Endodermal cell (in vitro differentiated cells): ENCODE measurements at regions not wholly inside any gene's neighbourhood (a gene's known extent, or its start where the extent isn't known, plus 50 kb on each side); places are given as distances from the start of the nearest gene placed in this dataset.

Experiments
- DNase-seq: peaks from one replicate; pipeline ENCODE4 v3.0.0-alpha.2; 2017
- H3K27ac ChIP-seq: 2 replicates; pipeline ENCODE4 v1.5.1; 2013; ENCODE audit warnings: mild to moderate bottlenecking, low read depth, low read length, moderate library complexity
- H3K27me3 ChIP-seq: 2 replicates; pipeline ENCODE4 v1.6.1; 2013; ENCODE audit warnings: mild to moderate bottlenecking, low read length, moderate library complexity; ENCODE audit not compliant: insufficient read depth, control insufficient read depth, poor library complexity, severe bottlenecking
- H3K36me3 ChIP-seq: 2 replicates; pipeline ENCODE4 v1.7.0; 2013; ENCODE audit warnings: mild to moderate bottlenecking, low read length, moderate library complexity; ENCODE audit not compliant: control insufficient read depth, insufficient read depth
- H3K4me1 ChIP-seq: one replicate; pipeline ENCODE4 v1.7.0; 2013; ENCODE audit warnings: low read length; ENCODE audit not compliant: control insufficient read depth, insufficient read depth
- H3K4me3 ChIP-seq: 2 replicates; pipeline ENCODE4 v1.5.1; 2013; ENCODE audit warnings: mild to moderate bottlenecking, low read length, moderate library complexity
- H3K9ac ChIP-seq: 2 replicates; pipeline ENCODE4 v1.6.1; 2013; ENCODE audit warnings: mild to moderate bottlenecking, low read length, moderate library complexity; ENCODE audit not compliant: poor library complexity, severe bottlenecking; ENCODE audit errors: extremely low read depth
- H3K9me3 ChIP-seq: 2 replicates; pipeline ENCODE4 v1.6.1; 2013; ENCODE audit warnings: mild to moderate bottlenecking, low read length, moderate library complexity; ENCODE audit not compliant: control insufficient read depth
- H3K27ac Mint-ChIP-seq: 2 replicates; pipeline ENCODE4 v1.8.0; 2020; ENCODE audit warnings: mixed read lengths
- H3K27me3 Mint-ChIP-seq: 2 replicates; pipeline ENCODE4 v1.8.0; 2021; ENCODE audit warnings: mild to moderate bottlenecking, mixed read lengths; ENCODE audit not compliant: insufficient read depth
- H3K36me3 Mint-ChIP-seq: 2 replicates; pipeline ENCODE4 v1.8.0; 2020; ENCODE audit warnings: low read depth, mixed read lengths
- H3K4me1 Mint-ChIP-seq: 2 replicates; pipeline ENCODE4 v1.8.0; 2020; ENCODE audit warnings: mixed read lengths
- H3K4me3 Mint-ChIP-seq: 2 replicates; pipeline ENCODE4 v1.8.0; 2020; ENCODE audit warnings: mild to moderate bottlenecking, moderate library complexity, mixed read lengths
- H3K9me3 Mint-ChIP-seq: 2 replicates; pipeline ENCODE4 v1.8.0; 2020; ENCODE audit warnings: mild to moderate bottlenecking, mixed read lengths
- CTCF ChIP-seq: fragments of 200-600 bp; sonication (generic); conservative IDR thresholded peaks from 2 replicates; pipeline ENCODE4 v1.5.0; 2021; ENCODE audit warnings: antibody characterized with exemption, mild to moderate bottlenecking
- WGBS, 2 experiments: methylation state at CpG; one replicate each; pipeline versions ENCODE4 v1.1.5 to v1.1.7; 2013; ENCODE audit warnings: missing lambda C conversion rate in 2 of 2, mixed read lengths in 1 of 2; ENCODE audit not compliant: insufficient coverage in 1 of 2, insufficient read length in 1 of 2; 5-methylcytosine and 5-hydroxymethylcytosine counted together

GRCh38 chr2:143890798-143891197, 629.1 kb downstream of the ZEB2 start:
- H3K4me3 ChIP-seq: no peak overlapping the region
- no peak for DNase-seq
- 63 to 71% methylated on average over 1 to 3 of the region's 3 CpGs for WGBS, 2 experiments
- Mint-ChIP-seq H3K4me1 (peaks cover 26% of the 10 kb centered on the region), H3K27me3 (no peaks in the 10 kb centered on the region), H3K9me3 (no peaks in the 10 kb centered on the region), H3K27ac (no peak overlapping the region), H3K36me3 (no peaks in the 10 kb centered on the region), H3K4me3 (no peak overlapping the region)
- no peaks in the 10 kb centered on the region for H3K36me3 ChIP-seq
- no peak for TF ChIP-seq CTCF
- H3K9ac ChIP-seq: no peak overlapping the region
- H3K27ac ChIP-seq: no peak overlapping the region
- H3K9me3 ChIP-seq: no peaks in the 10 kb centered on the region
- no peaks in the 10 kb centered on the region for H3K27me3 ChIP-seq
- no peaks in the 10 kb centered on the region for H3K4me1 ChIP-seq

DNA sequence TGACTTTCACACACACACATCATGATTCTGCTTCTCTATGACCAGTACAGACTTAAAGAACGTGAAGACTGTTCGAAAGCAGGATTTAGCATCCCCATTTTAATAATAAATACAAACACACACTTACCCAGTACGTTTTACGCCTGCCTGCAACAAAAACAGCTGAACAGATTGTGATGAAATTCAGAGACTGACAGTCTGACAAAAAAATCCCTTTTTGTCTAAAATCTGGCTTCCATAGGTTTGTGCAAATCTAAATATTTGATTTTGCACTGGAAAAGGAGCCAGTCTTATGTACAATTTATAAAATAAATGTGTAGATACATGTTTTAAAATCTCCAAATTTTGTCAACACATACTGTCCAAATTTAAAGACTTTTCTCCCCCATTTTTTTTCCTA, 630.7 kb downstream of the ZEB2 start:
- Mint-ChIP-seq H3K4me3 (no peak overlapping the region), H3K27ac (no peak overlapping the region), H3K9me3 (no peaks in the 10 kb centered on the region), H3K4me1 (peaks cover 26% of the 10 kb centered on the region), H3K27me3 (no peaks in the 10 kb centered on the region), H3K36me3 (no peaks in the 10 kb centered on the region)
- Histone ChIP-seq H3K27me3 (no peaks in the 10 kb centered on the region), H3K9me3 (no peaks in the 10 kb centered on the region), H3K4me1 (no peaks in the 10 kb centered on the region), H3K27ac (no peak overlapping the region), H3K4me3 (no peak overlapping the region), H3K9ac (no peak overlapping the region), H3K36me3 (no peaks in the 10 kb centered on the region)
- WGBS, 2 experiments: 94 to 100% methylated on average over 2 to 4 of the region's 4 CpGs
- DNase-seq: no peak
- TF ChIP-seq CTCF: no peak

DNA sequence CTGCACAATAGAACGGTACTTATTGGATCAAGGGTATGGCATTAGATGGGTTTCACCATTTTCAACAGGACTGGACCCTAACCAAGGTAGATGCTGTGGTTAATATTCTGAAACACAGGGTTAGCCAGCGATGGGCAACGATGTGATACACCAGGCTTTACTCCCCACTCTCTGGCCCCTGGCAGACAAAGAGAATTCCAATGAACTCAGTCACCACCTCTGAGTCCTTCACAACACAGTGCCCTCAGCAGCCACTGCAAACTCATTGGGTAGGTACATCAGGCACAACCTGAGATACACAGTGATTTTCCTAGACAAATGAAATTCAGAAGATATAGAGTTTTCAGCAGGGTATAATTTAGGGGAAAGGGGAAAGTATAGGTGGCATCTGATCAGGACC, 634.5 kb downstream of the ZEB2 start:
- Histone ChIP-seq H3K27ac (no peak overlapping the region), H3K27me3 (no peaks in the 10 kb centered on the region), H3K9ac (no peak overlapping the region), H3K36me3 (no peaks in the 10 kb centered on the region), H3K4me1 (no peaks in the 10 kb centered on the region), H3K4me3 (no peak overlapping the region), H3K9me3 (no peaks in the 10 kb centered on the region)
- H3K27ac Mint-ChIP-seq: no peak overlapping the region
- H3K27me3 Mint-ChIP-seq: peaks cover 2% of the 10 kb centered on the region
- no peaks in the 10 kb centered on the region for H3K9me3 Mint-ChIP-seq
- no peak for DNase-seq
- 95% methylated on average over 3 of the region's 3 CpGs; no CpG with 5 or more reads in 1 of the 2 experiments for WGBS, 2 experiments
- no peaks in the 10 kb centered on the region for H3K36me3 Mint-ChIP-seq
- no peak for TF ChIP-seq CTCF
- no peaks in the 10 kb centered on the region for H3K4me1 Mint-ChIP-seq
- no peak overlapping the region for H3K4me3 Mint-ChIP-seq
